HG02870 (cell line): ENCODE measurements at regions not wholly inside any gene's neighbourhood (a gene's known extent, or its start where the extent isn't known, plus 50 kb on each side); places are given as distances from the start of the nearest gene placed in this dataset.

Experiments used
- ATAC-seq: cut with Tn5 transposase; IDR thresholded peaks from one replicate; pipeline ENCODE4 v1.9.1; 2021; ENCODE audit warnings: mild to moderate bottlenecking, moderate library complexity; ENCODE audit not compliant: unreplicated experiment

DNA sequence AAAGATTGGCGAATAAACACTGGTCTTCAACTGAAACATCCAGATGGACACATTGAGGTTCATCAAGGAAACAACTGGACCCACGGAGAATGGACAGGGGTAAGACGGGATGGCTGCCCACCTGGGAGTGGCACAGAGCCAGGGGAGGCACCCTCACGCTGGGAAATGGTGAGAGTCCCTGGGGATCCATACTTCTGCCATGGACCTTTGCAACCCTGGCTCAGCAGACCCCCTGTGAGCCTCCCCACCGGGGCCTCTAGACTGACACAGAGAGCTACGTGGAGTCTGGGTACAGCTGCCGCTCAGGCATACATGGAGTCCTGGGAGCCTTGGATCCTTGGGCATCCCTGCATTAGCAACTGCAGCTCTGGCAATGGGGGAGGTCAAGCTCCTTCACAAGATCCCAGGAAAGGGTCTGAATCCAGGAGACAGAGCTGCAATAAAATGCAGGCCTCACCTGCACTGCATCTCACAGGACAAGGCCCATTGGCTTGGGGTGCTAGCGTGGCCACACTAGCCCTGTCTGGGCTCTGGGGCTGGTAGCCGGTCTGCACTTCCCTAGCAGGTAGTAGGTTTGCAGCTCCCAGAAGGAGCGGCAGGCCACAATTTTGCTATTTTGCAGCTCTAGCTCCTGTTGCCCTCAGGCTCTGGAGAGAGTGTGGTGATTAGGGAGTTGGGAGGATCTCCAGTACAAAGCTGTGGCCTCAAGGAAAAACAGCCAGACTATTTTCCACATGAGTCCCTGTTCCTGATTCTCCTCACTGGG lies 496.4 kb upstream of the LRRC4C start:
- ATAC-seq, result no peak

DNA sequence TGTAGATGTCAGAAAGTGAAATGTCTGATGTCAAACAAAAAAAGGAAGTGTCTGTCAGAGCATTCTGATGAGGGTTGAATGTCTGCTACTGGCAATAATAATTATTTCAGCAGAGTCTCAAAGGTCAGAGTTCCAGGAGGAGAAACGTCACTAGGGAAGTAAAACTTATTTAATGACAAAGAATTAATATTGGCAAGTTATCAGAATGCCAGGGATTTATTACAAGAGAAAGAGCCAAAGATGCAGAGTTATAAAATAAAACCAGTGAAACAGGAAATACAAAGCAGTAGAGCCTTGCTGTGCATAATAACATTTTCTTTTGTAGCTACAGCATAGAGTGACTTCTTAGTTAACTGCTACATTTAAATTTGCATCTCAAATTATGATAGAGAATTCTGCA lies 504.0 kb upstream of the LRRC4C start:
- ATAC-seq, result no peak

- ATAC-seq, result no peak
These were observed 511.2 kb upstream of the LRRC4C start for GRCh38 chr11:41970681-41971080.

DNA sequence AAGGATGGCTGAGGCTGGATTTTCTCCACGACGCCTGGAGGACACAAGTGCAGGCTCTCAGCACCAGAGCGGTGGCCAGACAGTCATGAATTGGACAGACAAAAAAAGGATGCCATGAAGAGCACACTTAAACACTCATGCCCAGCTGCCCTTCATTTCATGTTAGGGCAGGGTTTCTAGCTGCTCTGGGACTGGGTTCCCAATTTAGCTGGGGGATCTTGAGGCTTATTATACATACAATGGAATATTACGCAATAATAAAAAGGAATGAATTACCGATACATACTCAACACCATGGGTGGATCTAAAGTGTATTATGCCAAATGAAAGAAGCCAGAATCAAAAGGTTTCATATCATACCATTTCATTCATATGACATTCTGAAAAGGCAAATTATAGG lies 512.1 kb upstream of the LRRC4C start:
- ATAC-seq, result no peak

GRCh38 chr11:41978945-41979344 lies 519.5 kb upstream of the LRRC4C start:
- ATAC-seq, result no peak

DNA sequence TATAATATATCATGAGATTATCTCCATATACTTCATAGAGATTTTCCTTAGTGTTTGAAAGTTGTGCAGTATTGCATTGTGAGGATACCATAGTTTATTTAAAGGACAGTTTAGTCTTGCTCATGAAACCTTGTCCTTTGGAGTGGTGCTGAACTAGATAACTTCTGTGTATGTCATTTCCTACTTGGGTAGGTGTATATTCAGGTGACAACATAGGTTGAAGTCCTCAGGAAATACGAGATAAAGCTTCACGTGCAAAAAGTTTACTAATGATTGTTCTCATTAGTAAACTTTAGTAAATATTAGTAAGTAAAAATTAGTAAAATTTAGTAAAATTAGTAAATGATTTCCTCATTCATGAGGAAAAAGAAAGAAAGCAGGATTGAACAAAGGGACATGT lies 521.3 kb upstream of the LRRC4C start:
- ATAC-seq, result no peak

GRCh38 chr11:41982276-41982675 lies 522.8 kb upstream of the LRRC4C start:
- ATAC-seq, result no peak

GRCh38 chr11:41982975-41983374 lies 523.5 kb upstream of the LRRC4C start:
- ATAC-seq, result no peak

DNA sequence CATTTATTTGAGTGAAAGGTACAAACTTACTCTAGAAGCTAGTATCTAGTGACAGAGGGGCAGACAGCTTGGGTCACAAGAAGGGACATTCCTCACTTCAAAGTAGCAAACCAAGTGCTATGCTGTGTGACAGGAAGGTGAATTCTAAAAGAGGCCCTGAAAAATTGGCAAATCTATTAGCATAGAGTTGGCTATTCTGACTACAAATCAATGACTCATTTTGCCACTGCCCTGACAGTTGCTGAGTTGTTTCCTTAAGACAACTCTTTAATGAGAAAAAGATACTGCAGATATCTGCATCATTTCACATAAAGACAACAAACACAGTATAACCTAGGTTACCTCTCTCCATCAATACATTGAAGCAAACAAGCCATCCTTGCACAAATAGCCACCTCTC lies 524.0 kb upstream of the LRRC4C start:
- ATAC-seq, result no peak

DNA sequence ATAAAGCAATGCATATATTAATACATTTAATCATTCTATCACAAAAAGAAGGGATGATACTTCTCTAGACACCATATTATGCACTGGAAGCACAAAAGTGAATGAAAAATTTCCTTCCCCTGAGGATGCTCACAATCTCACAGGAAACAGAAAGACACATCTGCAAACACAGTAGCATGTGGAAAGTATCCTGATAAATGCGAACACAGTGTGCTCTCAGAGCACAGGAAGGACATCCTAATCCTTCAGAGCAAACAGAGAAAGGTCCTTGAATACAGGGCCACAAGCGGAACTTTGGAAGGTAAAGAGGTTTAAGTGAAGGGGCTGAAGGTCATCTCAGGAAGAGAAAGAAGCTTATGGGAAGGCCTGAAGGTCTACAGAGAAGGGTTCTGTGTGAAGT lies 524.6 kb upstream of the LRRC4C start:
- no peak for ATAC-seq

- no peak for ATAC-seq
These were observed 526.3 kb upstream of the LRRC4C start for GRCh38 chr11:41985799-41986198.

- ATAC-seq, result no peak
These were observed 529.6 kb upstream of the LRRC4C start for GRCh38 chr11:41988951-41989572.

DNA sequence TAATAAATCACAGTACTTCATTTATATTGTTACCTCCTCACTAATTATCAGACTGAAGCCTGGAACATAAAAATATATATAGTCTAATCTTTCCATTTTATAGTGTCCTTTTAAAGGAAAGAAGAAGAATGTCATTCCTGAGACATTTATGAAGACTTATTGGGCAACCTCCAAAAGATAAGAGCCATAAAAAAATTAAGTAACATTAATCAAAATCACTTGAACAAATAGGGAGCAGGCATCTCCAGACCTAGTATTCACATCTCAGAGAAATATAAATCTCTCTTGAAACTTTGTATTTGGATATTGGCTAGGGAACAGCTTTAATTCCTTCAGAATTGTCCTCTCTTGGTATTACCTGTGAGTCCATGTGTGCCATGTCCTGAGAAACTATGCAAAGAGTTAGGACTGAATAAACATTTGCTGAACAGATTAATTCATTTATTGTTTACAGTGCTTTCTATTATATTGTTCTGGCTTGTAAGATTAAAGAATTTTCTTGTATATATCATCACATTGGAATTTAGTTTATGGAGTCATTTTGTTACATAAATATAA lies 530.5 kb upstream of the LRRC4C start:
- ATAC-seq, result no peak

DNA sequence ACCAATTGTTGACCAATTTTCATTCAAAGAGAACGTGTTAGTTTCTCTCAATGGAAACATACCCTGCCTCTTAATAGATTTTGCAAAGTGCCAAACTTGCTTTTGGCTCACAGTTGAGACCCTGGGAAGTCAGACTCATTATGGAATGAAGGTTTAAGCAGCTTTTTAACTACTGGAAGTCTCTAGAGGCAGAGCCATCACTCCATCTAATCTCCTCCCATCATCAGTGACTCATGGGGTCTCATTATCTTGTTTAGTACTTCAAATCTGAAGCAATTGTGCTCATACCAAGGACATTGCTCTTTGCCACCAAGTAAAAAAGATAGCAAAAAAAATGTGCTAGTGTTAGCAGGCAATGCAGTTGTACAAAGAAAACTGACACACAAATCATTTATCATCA lies 537.1 kb upstream of the LRRC4C start:
- no peak for ATAC-seq

DNA sequence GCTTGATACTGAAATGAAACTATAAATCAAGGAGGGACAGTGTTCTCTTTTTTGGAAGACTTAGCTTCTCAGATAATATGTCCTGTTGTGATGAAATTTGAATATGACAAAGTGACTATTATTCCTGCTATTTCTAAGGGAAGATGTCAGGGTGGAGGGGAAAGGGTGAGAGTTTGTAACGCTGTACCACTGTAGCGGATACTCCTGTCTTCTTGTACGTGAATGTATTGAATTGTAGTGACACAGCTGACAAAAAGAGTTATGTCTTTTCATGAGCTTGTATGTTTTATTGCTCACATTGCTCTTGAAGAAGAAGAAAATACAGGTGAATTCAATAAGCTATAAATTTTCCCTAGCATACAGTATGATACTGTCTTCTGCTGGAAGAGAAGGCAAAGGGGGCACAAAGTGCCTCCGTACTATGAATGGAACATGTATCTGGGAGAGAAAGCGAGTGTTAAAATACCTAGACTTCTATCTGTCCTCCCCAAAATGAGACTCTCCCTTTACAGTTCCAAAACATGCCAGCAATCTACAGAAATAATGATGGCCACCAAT lies 538.5 kb upstream of the LRRC4C start:
- ATAC-seq, result no peak

DNA sequence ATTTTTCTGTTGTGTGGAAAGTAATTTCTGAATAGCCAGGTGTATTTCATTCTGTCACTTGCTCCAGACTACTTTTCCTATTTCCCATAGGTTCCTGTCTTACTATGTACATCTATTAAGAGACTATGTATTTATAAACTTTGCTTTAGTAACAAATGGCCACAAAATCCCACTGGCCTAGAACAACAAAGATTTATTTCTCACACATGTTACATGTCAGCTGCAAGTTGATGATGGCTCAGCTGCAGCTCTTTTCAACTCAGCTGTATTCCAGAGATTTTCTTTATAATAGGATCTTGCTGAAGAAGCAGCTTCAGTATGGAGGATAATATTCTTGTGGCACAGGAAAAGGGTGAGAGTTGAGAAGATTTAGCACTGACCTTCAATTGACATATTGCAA lies 539.6 kb upstream of the LRRC4C start:
- no peak for ATAC-seq

DNA sequence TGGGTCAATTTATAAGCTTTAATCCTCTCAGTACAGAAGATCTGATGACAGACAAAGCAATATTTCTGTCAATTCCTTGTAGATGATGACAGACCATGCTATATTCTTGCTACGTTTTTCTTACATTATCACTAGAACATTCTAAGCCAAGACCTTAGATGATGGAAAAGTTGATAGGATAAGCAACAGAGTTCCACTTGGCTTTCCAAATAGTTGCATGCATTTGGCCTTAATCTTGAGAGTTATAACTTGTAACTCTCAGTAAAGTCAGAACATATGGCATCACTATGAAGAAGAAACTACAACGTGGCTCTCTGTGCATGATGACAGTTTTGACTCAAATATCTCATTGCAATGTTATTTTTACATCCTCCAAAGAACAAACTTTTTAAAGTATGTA lies 544.3 kb upstream of the LRRC4C start:
- ATAC-seq, result no peak

DNA sequence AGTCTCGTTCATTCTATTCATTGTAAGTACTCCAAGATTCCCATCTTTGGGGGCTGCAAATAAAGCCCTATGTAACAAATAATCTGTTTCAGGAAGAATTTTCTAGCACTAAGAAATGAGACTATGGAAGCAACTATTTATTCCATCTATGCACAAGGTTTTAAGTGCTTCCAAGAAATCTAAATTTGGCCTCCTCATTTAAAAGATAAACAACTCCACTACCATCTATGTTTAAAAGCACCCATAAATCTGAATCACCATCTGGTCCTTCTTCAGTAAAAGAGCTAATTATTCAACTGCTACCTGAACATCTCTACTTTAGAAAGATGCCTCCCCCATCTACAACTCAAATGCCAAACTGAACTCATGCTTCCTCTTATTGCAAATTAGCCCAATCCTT lies 547.3 kb upstream of the LRRC4C start:
- no peak for ATAC-seq

DNA sequence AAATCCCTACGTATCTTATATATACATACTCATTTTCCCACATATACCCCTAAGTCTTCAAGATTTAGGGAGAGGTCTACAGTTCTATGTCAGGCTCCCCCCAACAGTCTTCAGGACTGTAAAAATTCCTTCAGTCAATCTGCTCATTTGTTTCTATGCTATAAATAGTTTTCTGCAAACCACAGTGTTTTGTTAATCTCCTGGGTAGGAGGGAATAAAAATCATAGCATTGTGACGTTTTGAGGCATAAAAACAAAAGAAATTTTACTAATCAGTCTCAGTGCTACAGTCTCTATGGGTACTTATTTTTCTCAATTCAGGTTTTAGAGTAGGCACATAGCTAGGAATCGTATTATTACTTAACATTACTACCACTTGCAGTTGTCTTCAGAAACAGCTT lies 552.8 kb upstream of the LRRC4C start:
- ATAC-seq, result no peak

GRCh38 chr11:42013656-42014201 lies 554.3 kb upstream of the LRRC4C start:
- ATAC-seq, result no peak

- ATAC-seq, result no peak
These were observed 562.5 kb upstream of the LRRC4C start for GRCh38 chr11:42021911-42022310.

DNA sequence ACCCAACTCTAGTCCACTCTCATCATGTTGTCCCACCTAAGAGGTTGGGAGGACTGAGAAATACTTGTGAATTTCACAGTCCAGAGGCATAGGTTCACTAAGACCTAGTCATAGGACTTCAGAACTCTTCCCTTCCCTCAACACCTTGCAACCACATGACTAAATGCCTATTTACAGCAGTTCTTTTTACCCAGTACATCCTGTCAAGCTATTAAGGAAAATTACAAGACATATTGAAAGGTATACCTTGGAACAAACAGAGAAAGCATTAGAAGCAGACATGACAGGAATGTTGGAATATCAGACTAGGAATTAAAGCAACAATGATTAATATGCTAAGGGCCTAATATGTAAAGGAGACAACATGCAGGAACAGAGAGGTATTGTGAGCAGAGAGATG lies 563.8 kb upstream of the LRRC4C start:
- no peak for ATAC-seq
